Pancreas (tissue), 10 donors: ENCODE measurements at regions not wholly inside any gene's neighbourhood (a gene's known extent, or its start where the extent isn't known, plus 50 kb on each side); places are given as distances from the start of the nearest gene placed in this dataset.

Experiments used
- ATAC-seq, 4 donors: fragments of 200-7000 bp; cut with Tn5 transposase; one replicate each; pipeline versions ENCODE4 v1.8.0 to v1.9.1; 2020; ENCODE audit warnings: mild to moderate bottlenecking in 4 of 4, moderate library complexity in 4 of 4
- DNase-seq, 6 donors: peaks; one replicate each; pipeline ENCODE4 v3.0.0-alpha.2; 2020
- FAIRE-seq: peaks from 2 replicates; lab custom pipeline; 2012; peaks lifted over from hg19 to GRCh38; lab: Jason Lieb, UNC
- H3K27ac ChIP-seq, 4 donors: fragments of 200-600 bp; sonication (generic); 1 replicate in 3 of 4; 2 replicates in 1 of 4; pipeline versions ENCODE4 v1.5.0 to v1.8.0; 2020
- H3K27me3 ChIP-seq, 4 donors: fragments of 200-600 bp; one replicate each; pipeline ENCODE4 v1.8.0; 2021
- H3K36me3 ChIP-seq, 3 donors: fragments of 200-600 bp; sonication (generic) in 1 of 3; one replicate each; pipeline versions ENCODE4 v1.5.0 to v1.8.0; 2020 to 2021
- H3K4me1 ChIP-seq, 3 donors: fragments of 200-600 bp; one replicate each; pipeline ENCODE4 v1.8.0; 2021
- H3K4me3 ChIP-seq, 4 donors: fragments of 200-600 bp; sonication (generic) in 2 of 4; one replicate each; pipeline versions ENCODE4 v1.5.0 to v1.8.0; 2020 to 2021
- H3K9me3 ChIP-seq, 4 donors: fragments of 200-600 bp; one replicate each; pipeline ENCODE4 v1.8.0; 2021
- CTCF ChIP-seq, 4 donors: fragments of 200-600 bp; sonication (generic) in 3 of 4; IDR thresholded peaks; one replicate each; pipeline versions ENCODE4 v1.5.0 to v1.8.0; 2021; ENCODE audit warnings: antibody characterized with exemption in 4 of 4
- WGBS, 2 donors: extraction: QIAGEN DNeasy Blood & Tissue Kit; methylation state at CpG; one replicate each; pipeline ENCODE4 v1.1.7; 2013; 5-methylcytosine and 5-hydroxymethylcytosine counted together
- intact Hi-C, 3 donors: fragments of 100-400 bp; cut with DNase I; formaldehyde crosslinking; loops; one replicate each; pipeline versions ENCODE4 v1.11.1 to v1.14.2; 2022
- donor health status: healthy with polysubstance abuse.
- donor health status: DM: no; HTN: no; CAD: no; lungs with moderate emphysema.
- donor health status: DM: no; HTN: no; CAD: no.
- donor health status: control.
- donor health status: control.
- donor health status: Bipolar disorder and iron deficiency.
- donor health status: DM: yes; HTN: yes; CAD: no.
- donor health status: DM: no; HTN: no; CAD: no.
- donor health status: DM: no; HTN: no; CAD: no.
- donor health status: DM: yes; HTN: yes; CAD: no.

- FAIRE-seq (no peak), DNase-seq (no peak), ATAC-seq (peak; percentile 64 to 79 (median 77))
- TF ChIP-seq CTCF (IDR thresholded peaks at IDR 0.05), result no peak
- Histone ChIP-seq H3K9me3 (no peaks in the 10 kb centered on the region), H3K36me3 (no peaks in the 10 kb centered on the region), H3K27me3 (no peaks in the 10 kb centered on the region), H3K4me1 (no peaks in the 10 kb centered on the region), H3K27ac (no peak overlapping the region), H3K4me3 (no peak overlapping the region)
- intact Hi-C loops, result no loop called here
- WGBS, 2 donors, result 69 to 76% methylated on average over 5 of the region's 5 CpGs
Observed at GRCh38 chrX:109847257-109848187, 114.5 kb upstream of the ACSL4 start.

- ATAC-seq (no peak), FAIRE-seq (no peak), DNase-seq (no peak)
- Histone ChIP-seq H3K27ac (no peak overlapping the region), H3K4me3 (no peak overlapping the region), H3K4me1 (no peaks in the 10 kb centered on the region), H3K36me3 (no peaks in the 10 kb centered on the region), H3K9me3 (no peaks in the 10 kb centered on the region), H3K27me3 (no peaks in the 10 kb centered on the region)
- intact Hi-C loops, result no loop called here
- TF ChIP-seq CTCF (IDR thresholded peaks at IDR 0.05), result no peak
- WGBS, 2 donors, result 45 to 69% methylated on average over 4 of the region's 4 CpGs
Observed at GRCh38 chrX:109848461-109849050, 115.5 kb upstream of the ACSL4 start.

- FAIRE-seq (no peak), DNase-seq (no peak), ATAC-seq (no peak)
- intact Hi-C loops, result loop anchor here in 1 of 3 donors (10.0 kb wide), 1 partner anchor 139 kb away; no protein-coding TSS in a partner anchor
- Histone ChIP-seq H3K4me1 (no peaks in the 10 kb centered on the region), H3K9me3 (no peaks in the 10 kb centered on the region), H3K27ac (no peak overlapping the region), H3K4me3 (no peak overlapping the region), H3K27me3 (no peaks in the 10 kb centered on the region), H3K36me3 (no peaks in the 10 kb centered on the region)
- TF ChIP-seq CTCF (IDR thresholded peaks at IDR 0.05), result no peak
Observed at GRCh38 chrX:109854096-109854495, 121.0 kb upstream of the ACSL4 start.

- ATAC-seq (no peak), FAIRE-seq (no peak)
- intact Hi-C loops, result loop anchor here in 1 of 3 donors (10.0 kb wide), 1 partner anchor 141 kb away; no protein-coding TSS in a partner anchor
Observed at GRCh38 chrX:109855501-109855900, 122.4 kb upstream of the ACSL4 start.

More at GRCh38 chrX:109855501-109855900, 122.4 kb upstream of the ACSL4 start:
- 9 to 30% methylated on average over 1 of the region's 1 CpG for WGBS, 2 donors
- Histone ChIP-seq H3K36me3 (no peaks in the 10 kb centered on the region), H3K27ac (no peak overlapping the region), H3K4me3 (no peak overlapping the region), H3K9me3 (no peaks in the 10 kb centered on the region), H3K4me1 (no peaks in the 10 kb centered on the region), H3K27me3 (no peaks in the 10 kb centered on the region)
- no peak for DNase-seq
- no peak for TF ChIP-seq CTCF (IDR thresholded peaks at IDR 0.05)
